Liver (tissue), 3 donors: ENCODE measurements at regions not wholly inside any gene's neighbourhood (a gene's known extent, or its start where the extent isn't known, plus 50 kb on each side); places are given as distances from the start of the nearest gene placed in this dataset.

Source experiments
- CTCF ChIP-seq: fragments of 150-350 bp; IDR thresholded peaks from 2 replicates; pipeline ENCODE4 v1.5.1; 2017; ENCODE audit warnings: improper control_type of control experiment, low read depth, low read length; ENCODE audit not compliant: missing input control
- GABPA ChIP-seq, 2 donors: IDR thresholded peaks in 1 of 2; conservative IDR thresholded peaks in 1 of 2; 2 replicates each; pipeline ENCODE4 v1.6.1; 2016; ENCODE audit warnings: antibody characterized with exemption in 2 of 2, mild to moderate bottlenecking in 1 of 2, moderate library complexity in 1 of 2
- MAX ChIP-seq: IDR thresholded peaks from 2 replicates; pipeline ENCODE4 v1.6.1; 2016; ENCODE audit warnings: antibody characterized with exemption
- REST ChIP-seq: IDR thresholded peaks from 2 replicates; pipeline ENCODE4 v1.6.1; 2016; ENCODE audit warnings: antibody characterized with exemption, mild to moderate bottlenecking
- TAF1 ChIP-seq: conservative IDR thresholded peaks from 2 replicates; pipeline ENCODE4 v1.6.1; 2016; ENCODE audit warnings: antibody characterized with exemption, mild to moderate bottlenecking
- YY1 ChIP-seq: IDR thresholded peaks from 2 replicates; pipeline ENCODE4 v1.6.1; 2016; ENCODE audit warnings: antibody characterized with exemption, mild to moderate bottlenecking
- donor health status: healthy.
- donor health status: healthy.

GRCh38 chr1:221873673-221874072 lies 131.8 kb upstream of the DUSP10 start:
- TF ChIP-seq CTCF (no peak), REST (no peak), GABPA (IDR thresholded peaks at IDR 0.05 in 1 of 2, conservative IDR thresholded peaks at IDR 0.05 in 1 of 2) (no peak), MAX (no peak), TAF1 (no peak), YY1 (no peak)
